ENCODE measurements at regions not wholly inside any gene's neighbourhood (a gene's known extent, or its start where the extent isn't known, plus 50 kb on each side); places are given as distances from the start of the nearest gene placed in this dataset.

DNA sequence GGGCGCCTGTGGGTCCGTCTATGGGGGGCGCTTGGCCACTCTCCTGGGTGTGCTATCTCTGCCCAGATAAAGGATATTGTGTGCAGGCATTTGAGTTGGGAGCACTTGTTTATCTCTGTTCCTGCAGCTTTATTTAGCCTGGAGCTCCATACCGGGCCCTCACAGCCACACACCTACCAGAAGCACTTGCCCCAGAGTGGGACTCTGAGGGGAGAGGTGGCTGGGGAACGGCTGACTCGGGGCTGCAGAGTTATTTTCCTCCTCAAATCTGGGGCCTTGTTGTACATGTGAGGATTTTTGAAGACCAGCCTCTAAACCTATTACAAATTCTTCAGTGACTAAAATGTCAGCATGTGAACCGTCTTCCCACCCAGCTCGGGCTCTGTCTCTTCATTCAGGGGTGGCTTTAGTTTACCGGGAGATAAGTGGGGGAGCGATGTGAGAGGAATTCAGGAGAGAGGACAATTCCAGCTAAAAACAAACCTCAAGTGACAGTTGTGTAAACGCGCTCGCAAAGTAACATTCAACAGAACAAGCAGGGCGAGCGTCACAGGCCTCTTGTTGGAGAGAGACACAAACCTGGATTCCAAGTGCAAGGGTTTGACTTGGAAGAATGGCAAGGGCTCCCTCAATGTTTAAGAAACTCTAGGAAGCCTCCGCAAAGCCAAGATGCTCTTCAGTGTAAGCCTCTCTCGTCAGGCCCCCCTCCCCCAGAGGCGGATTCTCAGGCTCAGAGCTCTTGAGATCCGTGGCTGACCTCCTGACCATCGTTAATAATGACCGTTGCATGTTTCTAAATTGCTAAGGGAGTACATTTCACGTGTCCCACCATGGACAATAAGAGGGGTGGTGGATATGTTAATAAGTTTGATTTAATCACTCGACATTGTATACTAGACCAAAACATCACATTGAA, 548.9 kb downstream of the QKI start:
- no peaks in the 10 kb centered on the region for H3K9me3 Mint-ChIP-seq
- H3K4me3 Mint-ChIP-seq, result no peak overlapping the region
- no peaks in the 10 kb centered on the region for H3K4me1 Mint-ChIP-seq (ENCODE audit: low read depth)
- no peaks in the 10 kb centered on the region for H3K27me3 Mint-ChIP-seq (ENCODE audit: insufficient read depth)
- H3K36me3 Mint-ChIP-seq (ENCODE audit: low read depth), result no peaks in the 10 kb centered on the region
- intact Hi-C loops (cut with micrococcal nuclease), result no loop called here
- DNase-seq (ENCODE audit: low spot score), result no peak
- no peak overlapping the region for H3K27ac Mint-ChIP-seq

DNA sequence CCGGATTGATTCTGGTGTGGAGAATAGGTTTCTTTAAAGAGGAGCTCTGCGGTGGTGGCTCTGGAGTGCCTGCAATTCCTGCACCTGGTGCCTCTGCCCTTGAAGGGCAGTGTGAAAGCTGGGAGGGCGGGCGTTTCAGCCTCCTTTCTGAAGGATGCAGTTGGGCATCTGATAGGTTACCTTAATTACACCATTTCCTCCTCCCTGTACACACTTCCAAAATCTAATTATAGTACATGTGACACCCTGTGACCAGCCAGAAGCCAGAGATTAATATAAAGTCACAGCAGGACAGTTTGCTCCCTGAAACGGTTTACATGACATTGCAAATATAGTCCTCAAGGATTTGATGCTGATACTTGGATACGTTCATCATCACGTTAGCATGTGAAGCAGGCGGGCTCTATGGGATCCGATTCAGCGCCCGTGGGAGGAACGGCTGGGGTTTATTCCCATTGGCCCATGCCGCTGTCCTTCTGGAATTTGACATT, 548.2 kb downstream of the QKI start:
- intact Hi-C loops (cut with micrococcal nuclease), result no loop called here
- H3K4me1 Mint-ChIP-seq (ENCODE audit: low read depth), result no peaks in the 10 kb centered on the region
- no peak for DNase-seq (ENCODE audit: low spot score)

DNA sequence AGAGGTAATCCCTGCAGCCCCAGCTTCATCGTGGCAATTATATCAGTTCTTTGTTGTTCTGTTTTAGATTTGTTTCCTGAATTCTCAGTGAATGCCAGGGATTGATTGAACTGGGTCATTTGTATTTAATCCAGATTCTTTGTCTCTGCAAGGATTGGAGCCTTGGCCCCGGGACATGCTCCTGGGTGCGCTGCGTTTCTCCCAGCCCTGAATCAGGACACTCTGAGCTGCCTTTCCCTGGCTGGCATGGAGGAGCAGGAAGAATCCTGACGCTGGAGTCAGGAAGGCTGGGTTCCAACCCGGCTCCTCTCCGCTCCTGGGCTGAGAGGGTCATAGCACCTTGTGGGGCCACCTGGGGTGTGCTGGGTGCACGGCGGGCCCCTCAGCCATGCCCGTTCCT, 545.6 kb downstream of the QKI start:
- intact Hi-C loops (cut with micrococcal nuclease), result no loop called here
- Mint-ChIP-seq H3K4me1 (ENCODE audit: low read depth) (no peaks in the 10 kb centered on the region), H3K9me3 (no peaks in the 10 kb centered on the region), H3K27me3 (ENCODE audit: insufficient read depth) (peaks cover 3% of the 10 kb centered on the region), H3K27ac (no peak overlapping the region), H3K4me3 (no peak overlapping the region), H3K36me3 (ENCODE audit: low read depth) (no peaks in the 10 kb centered on the region)
- no peak for DNase-seq (ENCODE audit: low spot score)

More for the DNA sequence above, 548.2 kb downstream of the QKI start:
- Mint-ChIP-seq H3K27me3 (ENCODE audit: insufficient read depth) (no peaks in the 10 kb centered on the region), H3K9me3 (no peaks in the 10 kb centered on the region), H3K36me3 (ENCODE audit: low read depth) (no peaks in the 10 kb centered on the region), H3K27ac (no peak overlapping the region), H3K4me3 (no peak overlapping the region)

DNA sequence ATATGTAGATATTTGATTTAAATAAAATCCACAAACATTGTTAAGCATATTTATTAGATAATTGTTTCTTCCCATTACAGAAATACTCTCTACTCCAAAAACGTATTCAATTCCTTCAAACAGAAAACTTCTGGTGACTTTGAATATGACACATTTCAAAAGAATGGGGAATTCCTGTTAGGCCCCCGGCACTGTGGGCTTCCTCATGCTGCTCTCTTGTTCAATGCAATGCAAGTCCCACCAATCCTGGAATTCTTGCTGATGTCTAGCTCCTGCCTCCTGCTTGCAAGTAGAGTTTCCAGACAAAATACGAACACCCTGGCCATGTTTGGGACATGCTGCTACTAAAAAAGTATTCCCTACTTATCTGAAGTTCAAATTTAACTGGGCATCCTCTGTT, 544.1 kb downstream of the QKI start:
- DNase-seq (ENCODE audit: low spot score), result no peak
- peaks cover 6% of the 10 kb centered on the region for H3K27me3 Mint-ChIP-seq (ENCODE audit: insufficient read depth)
- intact Hi-C loops (cut with micrococcal nuclease), result loop anchor here (5.0 to 10.0 kb wide), 2 partner anchors 786 to 966 kb away; no protein-coding TSS in a partner anchor
- H3K4me3 Mint-ChIP-seq, result no peak overlapping the region
- no peaks in the 10 kb centered on the region for H3K36me3 Mint-ChIP-seq (ENCODE audit: low read depth)
- H3K27ac Mint-ChIP-seq, result no peak overlapping the region
- no peaks in the 10 kb centered on the region for H3K9me3 Mint-ChIP-seq
- no peaks in the 10 kb centered on the region for H3K4me1 Mint-ChIP-seq (ENCODE audit: low read depth)

DNA sequence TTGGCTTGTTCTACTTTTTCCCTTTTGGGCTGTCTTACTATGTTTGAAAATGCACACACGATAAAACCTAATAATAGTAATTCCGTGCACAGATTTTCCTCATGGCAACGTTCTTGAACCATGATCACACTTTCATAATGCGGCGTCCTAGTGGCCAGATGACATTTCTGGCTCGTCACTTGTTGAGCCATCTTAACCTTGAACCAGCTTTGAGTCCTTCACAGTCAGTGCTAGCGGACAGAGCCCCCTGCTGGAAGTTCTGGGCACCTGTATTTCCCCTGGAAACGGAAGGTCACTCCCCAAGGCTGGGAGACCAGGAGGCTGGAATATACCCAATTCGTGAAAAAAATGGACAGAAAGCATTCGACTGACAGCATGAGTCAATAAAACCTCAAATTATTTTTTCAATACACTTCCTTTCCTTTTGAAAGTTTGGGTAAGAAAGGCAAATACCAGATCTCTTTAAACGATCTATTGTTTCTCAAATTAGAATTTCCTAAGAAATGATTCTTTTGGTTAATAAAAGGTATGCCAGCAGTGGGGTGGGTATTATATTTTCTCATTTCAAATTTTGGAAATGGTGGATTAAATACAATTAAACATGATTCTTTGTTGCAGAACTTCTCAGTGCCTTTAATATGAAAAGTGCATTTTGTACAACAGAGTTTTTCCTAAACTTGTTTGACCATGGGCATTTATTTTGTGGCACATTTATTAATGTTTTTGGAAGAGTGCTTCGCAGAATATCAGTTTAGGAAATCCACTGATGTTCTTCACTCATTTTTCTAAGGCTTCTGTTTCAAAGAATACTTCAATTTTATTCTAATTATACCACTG, 542.3 kb downstream of the QKI start:
- Mint-ChIP-seq H3K4me3 (no peak overlapping the region), H3K27me3 (ENCODE audit: insufficient read depth) (peaks cover 20% of the 10 kb centered on the region), H3K9me3 (no peaks in the 10 kb centered on the region), H3K27ac (no peak overlapping the region), H3K36me3 (ENCODE audit: low read depth) (no peaks in the 10 kb centered on the region), H3K4me1 (ENCODE audit: low read depth) (no peaks in the 10 kb centered on the region)
- peak; percentile 41 for DNase-seq (ENCODE audit: low spot score)
- intact Hi-C loops (cut with micrococcal nuclease), result loop anchor here (1.0 to 10.0 kb wide), 4 partner anchors 529 to 968 kb away; no protein-coding TSS in a partner anchor

DNA sequence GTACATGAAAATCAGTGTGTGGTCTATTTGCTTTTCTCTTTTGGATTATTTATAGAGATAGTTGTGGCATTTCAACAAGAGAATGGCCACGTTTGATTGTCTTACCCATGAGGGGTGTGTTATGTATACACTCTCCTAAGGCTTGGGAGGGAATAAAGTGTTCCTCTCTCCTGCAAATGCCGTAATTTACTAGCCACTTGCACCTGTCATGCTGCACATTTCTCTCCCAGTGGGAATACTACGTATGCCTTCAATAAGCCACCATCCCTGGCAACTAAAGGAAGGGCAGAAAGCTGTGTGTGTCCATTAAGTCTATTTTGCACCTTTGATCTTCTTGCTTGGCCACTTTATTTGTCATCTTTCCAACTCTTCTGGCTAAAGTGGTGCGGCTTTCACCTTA, 541.2 kb downstream of the QKI start:
- no peaks in the 10 kb centered on the region for H3K36me3 Mint-ChIP-seq (ENCODE audit: low read depth)
- H3K27me3 Mint-ChIP-seq (ENCODE audit: insufficient read depth), result peaks cover 22% of the 10 kb centered on the region

DNA sequence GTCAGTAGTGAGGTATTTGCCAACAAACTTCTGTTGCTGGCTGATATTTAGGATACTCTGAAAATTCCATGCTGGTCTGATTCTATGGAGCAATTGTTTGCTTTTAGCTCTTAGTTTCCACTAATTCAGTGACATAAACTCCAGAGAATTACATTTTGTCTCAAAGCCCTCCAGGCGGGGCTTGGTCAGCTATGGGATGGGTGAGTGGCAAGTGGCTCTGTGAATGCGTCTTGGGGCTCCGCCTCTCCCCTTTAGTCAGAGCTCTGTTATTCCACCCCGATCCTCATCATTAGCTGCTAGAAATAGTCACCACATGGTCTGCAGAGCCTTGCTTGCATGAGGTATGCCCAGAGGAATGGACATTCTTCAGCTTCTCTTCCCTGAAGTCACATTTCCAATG, 540.6 kb downstream of the QKI start:
- Mint-ChIP-seq H3K27ac (no peak overlapping the region), H3K4me3 (no peak overlapping the region)

More for the DNA sequence above, 541.2 kb downstream of the QKI start:
- Mint-ChIP-seq H3K4me3 (no peak overlapping the region), H3K9me3 (no peaks in the 10 kb centered on the region), H3K27ac (no peak overlapping the region), H3K4me1 (ENCODE audit: low read depth) (no peaks in the 10 kb centered on the region)
- no peak for DNase-seq (ENCODE audit: low spot score)
- intact Hi-C loops (cut with micrococcal nuclease), result loop anchor here (1.0 to 10.0 kb wide), 4 partner anchors 528 to 969 kb away; no protein-coding TSS in a partner anchor

DNA sequence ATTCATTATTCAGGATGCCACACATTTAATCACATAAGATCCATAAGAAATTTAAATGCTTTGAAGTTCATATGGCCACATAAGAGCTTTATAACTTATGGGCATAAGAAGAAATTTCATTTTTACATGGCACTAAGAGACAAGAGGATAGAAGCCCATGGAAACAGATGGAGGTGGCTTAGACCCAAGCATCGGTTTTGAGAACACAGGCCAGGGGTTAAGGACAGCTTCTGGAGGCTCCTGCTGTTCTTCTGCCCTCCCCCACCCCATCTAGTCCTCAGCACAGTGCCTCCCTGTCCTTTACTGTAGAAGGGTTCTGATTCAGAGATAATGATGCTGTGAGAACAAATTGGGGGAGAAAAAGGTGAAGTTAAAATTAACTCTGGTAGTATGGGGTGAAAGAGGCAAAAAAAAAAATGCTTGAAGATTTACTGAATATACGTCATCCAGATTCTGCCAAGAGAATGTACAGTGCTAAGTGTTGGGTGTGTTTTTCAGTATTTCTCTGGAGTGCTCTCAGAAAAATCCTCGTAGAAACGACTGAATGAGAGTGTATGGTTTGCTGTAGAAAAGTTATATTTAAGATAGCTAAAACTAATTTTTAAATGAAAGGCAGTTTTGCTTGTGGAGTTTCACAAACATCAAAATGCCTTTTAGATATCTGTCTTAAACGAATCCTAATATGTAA, 539.7 kb downstream of the QKI start:
- intact Hi-C loops (cut with micrococcal nuclease), result loop anchor here (10.0 kb wide), 1 partner anchor 971 kb away; no protein-coding TSS in a partner anchor
- Mint-ChIP-seq H3K4me1 (ENCODE audit: low read depth) (no peaks in the 10 kb centered on the region), H3K27me3 (ENCODE audit: insufficient read depth) (peaks cover 22% of the 10 kb centered on the region), H3K27ac (no peak overlapping the region), H3K4me3 (no peak overlapping the region), H3K9me3 (no peaks in the 10 kb centered on the region), H3K36me3 (ENCODE audit: low read depth) (no peaks in the 10 kb centered on the region)
- no peak for DNase-seq (ENCODE audit: low spot score)

More for the DNA sequence above, 540.6 kb downstream of the QKI start:
- no peaks in the 10 kb centered on the region for H3K36me3 Mint-ChIP-seq (ENCODE audit: low read depth)
- DNase-seq (ENCODE audit: low spot score), result no peak
- H3K4me1 Mint-ChIP-seq (ENCODE audit: low read depth), result no peaks in the 10 kb centered on the region
- intact Hi-C loops (cut with micrococcal nuclease), result loop anchor here (5.0 to 10.0 kb wide), 2 partner anchors 783 to 970 kb away; no protein-coding TSS in a partner anchor
- H3K27me3 Mint-ChIP-seq (ENCODE audit: insufficient read depth), result peaks cover 22% of the 10 kb centered on the region
- H3K9me3 Mint-ChIP-seq, result no peaks in the 10 kb centered on the region

DNA sequence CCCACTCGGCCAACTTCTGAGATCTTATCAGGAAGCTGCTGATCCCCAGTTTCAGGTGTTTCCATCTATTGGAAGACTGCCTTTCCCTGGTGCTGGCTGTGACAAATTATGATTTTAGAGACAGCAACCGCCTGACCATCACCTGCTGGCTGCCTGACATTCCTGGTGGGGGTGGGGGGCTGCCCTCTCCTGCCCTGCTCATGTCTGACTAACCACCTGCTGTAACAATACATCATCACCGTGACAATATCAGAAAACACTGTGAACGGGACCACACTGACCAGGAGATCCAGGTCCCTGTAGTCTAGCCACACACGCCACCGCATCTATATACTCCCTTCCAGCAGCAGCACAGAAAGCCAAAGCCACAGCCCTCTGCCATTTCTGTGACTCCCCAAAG, 537.5 kb downstream of the QKI start:
- Mint-ChIP-seq H3K36me3 (ENCODE audit: low read depth) (no peaks in the 10 kb centered on the region), H3K27me3 (ENCODE audit: insufficient read depth) (peaks cover 22% of the 10 kb centered on the region), H3K27ac (no peak overlapping the region), H3K4me3 (no peak overlapping the region), H3K4me1 (ENCODE audit: low read depth) (no peaks in the 10 kb centered on the region), H3K9me3 (no peaks in the 10 kb centered on the region)
- DNase-seq (ENCODE audit: low spot score), result no peak
- intact Hi-C loops (cut with micrococcal nuclease), result loop anchor here (10.0 kb wide), 1 partner anchor 973 kb away; no protein-coding TSS in a partner anchor

DNA sequence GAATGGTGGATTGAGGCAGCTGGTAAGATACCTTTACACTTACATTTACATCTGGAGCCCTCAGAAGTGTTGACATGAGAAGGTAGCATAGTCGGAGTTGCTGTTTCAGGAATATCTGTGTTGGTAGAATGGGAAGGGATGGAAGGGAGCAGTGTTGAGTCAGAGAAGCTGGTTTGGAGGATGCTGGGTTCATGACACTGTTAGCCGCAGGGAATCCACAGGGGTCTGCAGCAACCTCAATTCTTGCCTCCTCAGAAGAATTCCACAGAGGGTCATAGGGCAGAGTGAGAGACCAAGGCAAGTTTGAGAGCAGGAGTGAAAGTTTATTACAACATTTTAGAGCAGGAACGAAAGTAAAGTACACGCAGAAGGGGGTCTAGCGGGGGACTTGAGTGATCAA, 536.8 kb downstream of the QKI start:
- Mint-ChIP-seq H3K27me3 (ENCODE audit: insufficient read depth) (peaks cover 20% of the 10 kb centered on the region), H3K27ac (no peak overlapping the region), H3K4me1 (ENCODE audit: low read depth) (no peaks in the 10 kb centered on the region), H3K36me3 (ENCODE audit: low read depth) (no peaks in the 10 kb centered on the region), H3K9me3 (no peaks in the 10 kb centered on the region), H3K4me3 (no peak overlapping the region)
- no peak for DNase-seq (ENCODE audit: low spot score)
- intact Hi-C loops (cut with micrococcal nuclease), result loop anchor here (10.0 kb wide), 1 partner anchor 973 kb away; no protein-coding TSS in a partner anchor

DNA sequence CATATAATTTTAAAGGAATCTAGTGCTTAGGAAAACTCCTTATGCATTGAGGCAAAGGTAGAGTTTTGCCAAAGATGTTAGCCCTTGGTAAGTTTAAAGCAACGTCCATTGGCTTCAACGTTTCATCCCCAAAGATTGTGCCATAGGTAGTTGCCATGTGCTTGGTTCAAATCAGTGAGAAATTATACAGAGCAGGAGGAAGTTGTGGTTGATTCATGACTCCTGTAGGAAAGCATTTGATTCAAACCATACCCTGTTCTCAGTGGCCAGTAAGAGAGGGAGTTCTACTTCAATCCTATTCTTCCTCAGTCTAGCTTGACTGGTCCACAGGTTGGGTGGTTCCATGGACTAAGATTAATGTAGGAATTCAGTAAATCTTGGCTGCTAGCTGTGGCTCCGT, 535.6 kb downstream of the QKI start:
- Mint-ChIP-seq H3K4me1 (ENCODE audit: low read depth) (no peaks in the 10 kb centered on the region), H3K9me3 (no peaks in the 10 kb centered on the region), H3K4me3 (no peak overlapping the region), H3K27ac (no peak overlapping the region), H3K27me3 (ENCODE audit: insufficient read depth) (peaks cover 18% of the 10 kb centered on the region), H3K36me3 (ENCODE audit: low read depth) (no peaks in the 10 kb centered on the region)
- intact Hi-C loops (cut with micrococcal nuclease), result loop anchor here (10.0 kb wide), 1 partner anchor 975 kb away; no protein-coding TSS in a partner anchor
- no peak for DNase-seq (ENCODE audit: low spot score)

DNA sequence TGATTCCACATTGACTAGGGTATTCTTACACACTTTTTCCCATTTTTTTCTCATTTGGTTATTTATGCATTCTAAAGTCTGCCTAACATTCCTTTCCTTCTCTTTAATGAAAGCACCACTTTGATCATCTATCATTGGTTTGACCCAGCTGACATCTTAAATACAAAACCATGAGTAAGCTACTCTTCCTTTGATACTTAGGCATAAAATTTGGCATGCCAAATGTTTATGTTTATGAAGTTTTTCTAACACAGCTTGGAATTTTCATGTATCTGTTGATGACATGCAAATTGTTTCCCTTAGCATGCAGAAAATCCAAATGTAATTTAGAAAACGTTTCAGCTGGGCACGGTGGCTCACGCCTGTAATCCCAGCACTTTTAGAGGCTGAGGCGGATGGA, 534.9 kb downstream of the QKI start:
- Mint-ChIP-seq H3K4me3 (no peak overlapping the region), H3K27ac (no peak overlapping the region), H3K9me3 (no peaks in the 10 kb centered on the region), H3K27me3 (ENCODE audit: insufficient read depth) (peaks cover 22% of the 10 kb centered on the region), H3K36me3 (ENCODE audit: low read depth) (no peaks in the 10 kb centered on the region), H3K4me1 (ENCODE audit: low read depth) (no peaks in the 10 kb centered on the region)
- no peak for DNase-seq (ENCODE audit: low spot score)
- intact Hi-C loops (cut with micrococcal nuclease), result no loop called here
